Islet of Langerhans (tissue), 1 donor: ENCODE measurements at regions not wholly inside any gene's neighbourhood (a gene's known extent, or its start where the extent isn't known, plus 50 kb on each side); places are given as distances from the start of the nearest gene placed in this dataset.
"Not testable (repeated sequence)": the region's sequence is repeated elsewhere in the genome, so short reads cannot be mapped to it uniquely, and the experiment has no call there.

Experiments
- FAIRE-seq: peaks from one replicate; lab custom pipeline; 2011; peaks lifted over from hg19 to GRCh38; lab: Jason Lieb, UNC

DNA sequence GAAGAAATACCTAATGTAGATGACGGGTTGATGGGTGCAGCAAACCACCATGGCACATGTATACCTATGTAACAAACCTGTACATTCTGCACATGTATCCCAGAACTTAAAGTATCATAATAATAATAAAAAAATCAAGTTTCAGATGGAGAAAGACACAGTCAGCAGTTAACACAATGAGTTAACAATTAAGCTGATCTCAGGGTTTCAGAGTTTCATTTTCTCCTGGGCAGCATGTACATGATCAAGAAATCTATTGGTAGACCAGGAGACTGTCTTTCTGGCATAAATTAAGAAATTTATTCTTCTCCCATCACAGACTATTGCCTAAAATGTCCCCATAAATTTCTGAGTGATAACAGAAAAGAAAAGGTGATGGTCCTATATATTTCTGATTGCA, 155.3 kb downstream of the RAD51AP2 start:
- FAIRE-seq: no peak

- FAIRE-seq: peak; percentile 70
Measured at GRCh38 chr2:17355608-17356329, 162.5 kb downstream of the RAD51AP2 start.

GRCh38 chr2:17353263-17353662, 165.0 kb downstream of the RAD51AP2 start:
- peak; percentile 84 for FAIRE-seq

DNA sequence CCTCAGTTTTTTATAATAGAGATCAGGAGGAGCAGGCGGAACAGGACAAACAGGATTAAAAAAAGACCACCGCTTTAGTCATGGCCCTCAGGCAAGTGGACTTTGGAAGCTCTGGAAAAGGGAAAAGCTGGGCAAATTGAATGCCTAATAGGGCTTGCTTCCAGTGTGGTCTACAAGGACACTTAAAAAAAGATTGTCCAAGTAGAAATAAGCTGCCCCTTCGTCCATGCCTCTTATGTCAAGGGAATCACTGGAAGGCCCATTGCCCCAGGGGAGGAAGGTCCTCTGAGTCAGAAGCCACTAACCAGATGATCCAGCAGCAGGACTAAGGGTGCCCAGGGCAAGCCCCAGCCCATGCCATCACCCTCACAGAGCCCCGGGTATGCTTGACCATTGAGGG, 175.5 kb downstream of the RAD51AP2 start:
- FAIRE-seq: not testable (repeated sequence)

- FAIRE-seq: no peak
Measured at GRCh38 chr2:17337507-17337906, 180.7 kb downstream of the RAD51AP2 start.

- no peak for FAIRE-seq
Measured at GRCh38 chr2:17336458-17336857, 181.8 kb downstream of the RAD51AP2 start.

DNA sequence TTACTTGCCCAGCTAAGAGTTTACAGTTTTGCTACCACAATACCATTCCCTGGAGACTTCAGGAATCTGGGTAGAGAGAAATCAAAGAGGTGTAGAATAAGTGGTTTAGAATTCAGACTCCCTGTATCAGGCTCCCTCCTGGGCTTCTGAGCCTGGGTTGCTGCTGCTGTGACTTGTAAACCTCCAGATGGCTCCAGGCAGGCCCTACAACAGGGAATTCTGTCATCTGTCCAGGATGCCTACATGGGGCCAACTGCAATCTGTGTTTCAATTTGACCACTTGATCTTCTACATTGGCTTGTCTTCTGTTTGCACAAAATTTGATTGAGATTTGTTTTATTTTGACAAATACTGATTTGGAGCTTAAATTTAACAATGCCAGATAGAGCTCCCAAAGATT, 183.9 kb downstream of the RAD51AP2 start:
- no peak for FAIRE-seq

DNA sequence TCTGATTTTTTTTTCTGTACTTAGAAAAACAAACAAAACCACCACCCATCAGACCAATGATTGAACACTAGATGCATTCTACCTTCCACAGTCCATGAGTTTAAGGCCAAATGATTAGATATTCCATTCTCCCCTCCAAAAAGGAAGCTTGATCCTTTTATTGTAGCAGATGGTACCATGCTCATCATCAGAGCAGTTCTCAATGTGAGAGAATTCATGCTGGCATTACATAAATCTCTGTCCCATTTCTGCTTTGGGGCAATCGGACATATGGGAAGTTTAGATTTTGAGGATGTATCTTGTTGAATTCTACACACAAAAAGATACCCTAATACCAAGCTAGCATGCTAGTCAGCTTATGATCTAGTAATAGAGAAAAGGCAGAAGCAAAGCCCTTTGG, 186.6 kb downstream of the RAD51AP2 start:
- no peak for FAIRE-seq

DNA sequence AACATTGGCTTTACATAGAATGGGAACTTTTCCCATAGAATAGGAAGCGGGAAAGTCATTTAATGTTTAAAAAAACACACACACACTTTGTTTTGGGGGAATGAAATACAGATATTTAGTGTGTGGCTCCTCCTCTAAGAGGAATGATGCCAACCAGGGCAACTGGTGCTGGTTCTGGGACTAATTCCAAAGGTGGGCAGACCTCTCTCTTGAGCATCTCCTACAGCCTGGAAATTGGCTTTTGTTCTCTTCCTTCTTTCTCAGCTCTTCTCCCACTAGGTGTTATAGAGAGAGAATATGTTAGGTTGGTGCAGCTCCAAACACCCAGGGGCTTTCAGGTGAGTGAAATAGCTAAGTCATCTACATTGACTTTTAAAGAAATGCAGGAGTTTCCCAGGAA, 190.1 kb downstream of the RAD51AP2 start:
- FAIRE-seq: no peak

DNA sequence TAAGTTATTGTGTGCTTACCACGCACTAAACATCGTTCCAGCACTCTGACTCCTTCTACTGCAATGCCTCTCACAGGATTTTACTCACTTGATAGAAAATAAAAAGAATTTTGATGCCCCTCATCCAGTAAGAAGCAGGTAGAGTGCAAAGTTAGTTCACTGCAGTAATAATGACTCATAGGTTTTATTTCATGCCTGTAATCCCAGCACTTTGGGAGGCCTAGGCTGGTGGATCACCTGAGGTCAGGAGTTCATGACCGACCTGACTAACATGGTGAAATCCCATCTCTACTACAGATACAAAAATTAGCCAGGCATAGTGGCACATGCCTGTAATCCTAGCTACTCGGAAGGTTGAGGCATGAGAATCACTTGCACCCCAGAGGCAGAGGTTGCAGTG, 190.6 kb downstream of the RAD51AP2 start:
- FAIRE-seq: no peak

- FAIRE-seq: no peak
Measured at GRCh38 chr2:17326717-17327116, 191.5 kb downstream of the RAD51AP2 start.

DNA sequence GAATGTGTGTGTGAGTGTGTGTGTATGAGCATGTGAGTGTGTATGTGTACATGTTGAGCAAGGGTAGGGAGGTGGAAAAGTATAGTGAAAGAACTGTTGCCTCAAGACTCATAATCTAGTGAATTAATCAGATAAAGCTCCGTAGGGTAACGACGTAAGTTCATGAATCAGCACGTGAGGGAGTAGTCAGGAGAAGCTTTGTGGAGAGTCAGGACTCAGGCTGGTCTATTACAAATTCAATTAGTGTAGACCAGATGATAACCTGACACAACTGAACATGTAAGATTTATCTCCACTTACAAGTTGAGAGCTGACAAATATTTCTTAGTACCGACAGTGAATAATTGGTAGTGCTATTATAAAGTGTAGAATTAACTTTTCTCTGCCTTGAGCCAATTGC, 194.5 kb downstream of the RAD51AP2 start:
- FAIRE-seq: no peak

GRCh38 chr2:17322461-17322860, 195.8 kb downstream of the RAD51AP2 start:
- FAIRE-seq: no peak

DNA sequence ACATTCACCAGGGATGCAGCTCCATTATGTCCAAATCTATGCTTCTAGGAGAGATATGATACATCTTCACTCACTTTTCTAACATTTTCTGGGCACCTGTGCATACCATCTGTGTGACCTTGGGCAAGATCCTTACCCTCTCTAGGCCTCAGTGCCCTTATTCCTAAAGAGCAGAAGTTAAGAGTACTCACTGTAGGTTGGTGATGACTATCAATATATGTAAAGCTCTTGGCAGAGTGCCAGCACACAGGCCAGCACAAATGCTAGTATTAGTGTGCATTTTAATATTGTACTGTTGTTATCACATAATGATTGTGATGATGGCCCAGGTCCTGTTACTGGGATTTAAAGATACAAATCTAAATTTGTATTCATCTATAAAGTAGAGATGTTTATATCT, 199.2 kb downstream of the RAD51AP2 start:
- no peak for FAIRE-seq

DNA sequence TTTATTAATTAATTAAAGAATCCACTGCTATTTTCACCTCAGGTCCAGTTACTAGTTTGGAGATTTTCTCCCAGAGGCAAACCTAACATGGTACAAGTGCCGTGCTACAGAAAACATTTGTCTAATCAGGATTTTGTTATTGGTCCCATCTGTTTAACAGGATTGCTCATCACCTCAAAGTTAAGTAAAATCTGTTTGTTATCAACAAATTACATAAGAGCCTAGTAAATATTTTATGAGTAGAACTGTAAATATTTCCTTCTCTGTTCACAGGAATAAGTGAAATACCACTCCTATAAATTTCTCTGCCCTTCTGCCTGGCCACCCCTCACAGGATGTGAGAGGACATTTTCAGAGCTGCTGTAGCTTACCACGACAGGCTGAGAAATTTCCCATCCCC, 200.2 kb downstream of the RAD51AP2 start:
- FAIRE-seq: no peak

DNA sequence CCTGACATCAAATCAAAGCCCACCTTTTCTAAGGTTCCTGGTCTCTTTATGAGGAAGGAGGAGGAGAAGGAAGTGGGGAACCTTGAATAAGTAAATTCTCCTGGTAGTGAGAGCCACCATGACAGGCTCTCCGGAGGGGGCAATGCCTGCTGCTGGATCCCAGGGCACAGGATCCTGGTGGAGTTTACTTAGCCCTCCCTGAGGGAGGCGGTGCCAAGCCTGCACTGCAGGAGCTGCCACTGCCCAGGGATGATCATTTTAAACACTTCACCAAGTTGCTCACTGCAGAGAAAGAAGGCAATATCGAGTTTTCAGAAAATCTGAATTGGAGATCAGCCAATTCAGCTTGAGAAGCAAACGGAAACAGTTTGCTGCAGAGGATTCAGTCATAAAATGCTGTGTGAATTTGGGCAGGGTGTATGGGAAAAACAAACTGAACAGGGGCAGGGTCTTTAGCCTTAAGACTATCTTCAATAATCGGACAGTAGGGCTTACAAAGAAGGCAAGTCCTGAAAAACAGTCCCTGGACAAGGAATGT, 200.7 kb downstream of the RAD51AP2 start:
- FAIRE-seq: no peak

- FAIRE-seq: no peak
Measured at GRCh38 chr2:17313261-17313660, 205.0 kb downstream of the RAD51AP2 start.

- FAIRE-seq: no peak
Measured at GRCh38 chr2:17311771-17312511, 206.3 kb downstream of the RAD51AP2 start.

DNA sequence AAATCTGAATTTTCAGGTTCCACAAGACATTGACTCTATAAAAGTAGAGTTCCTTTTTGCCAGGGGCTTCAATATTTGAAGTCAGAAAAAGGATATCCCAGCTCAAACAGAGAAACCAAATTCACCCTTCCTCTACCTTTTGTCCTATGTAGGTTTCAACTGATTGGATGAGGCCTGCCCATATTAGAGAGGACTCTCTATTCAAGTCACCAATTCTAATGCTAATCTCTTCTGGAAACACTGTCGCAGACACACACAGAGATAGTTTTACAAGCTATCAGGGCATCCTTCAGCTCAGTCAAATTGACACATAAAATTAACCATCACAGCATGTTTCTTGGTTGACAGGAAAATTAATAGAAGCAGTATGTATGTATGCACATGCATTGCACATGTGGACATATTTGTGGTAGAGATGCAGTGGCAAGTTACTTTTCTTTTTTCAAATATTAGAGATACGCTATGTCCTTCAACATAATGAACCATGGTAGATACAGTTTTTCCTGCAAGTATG, 207.1 kb downstream of the RAD51AP2 start:
- FAIRE-seq: no peak

DNA sequence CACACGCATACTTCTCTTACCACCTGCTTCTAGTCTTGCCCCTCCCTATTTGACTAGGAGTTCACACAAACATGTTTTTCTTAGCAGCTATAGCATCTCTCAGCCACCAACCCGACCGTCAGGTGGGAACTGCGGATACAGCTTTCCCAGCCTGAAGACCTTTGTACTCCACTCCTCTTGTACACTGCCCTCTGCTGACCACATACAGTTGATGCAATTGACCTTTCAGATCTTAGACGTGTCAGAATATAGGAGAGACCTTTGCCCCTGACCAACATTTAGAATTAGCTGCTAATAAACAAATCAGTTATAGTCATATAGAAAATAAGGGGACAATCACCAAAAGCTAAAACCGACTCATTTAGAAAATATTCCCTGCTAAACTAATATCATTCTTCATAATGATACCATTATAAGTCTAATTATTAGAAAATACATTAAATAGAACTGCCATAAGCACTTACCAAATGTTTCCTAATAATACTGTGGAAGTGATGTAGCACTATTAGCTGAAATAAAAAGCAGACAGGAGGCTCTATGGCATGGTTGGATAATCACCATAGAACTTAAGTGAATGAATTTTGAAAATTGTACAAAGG, 208.4 kb downstream of the RAD51AP2 start:
- FAIRE-seq: peak; percentile 99

- no peak for FAIRE-seq
Measured at GRCh38 chr2:17309181-17309580, 209.1 kb downstream of the RAD51AP2 start.

DNA sequence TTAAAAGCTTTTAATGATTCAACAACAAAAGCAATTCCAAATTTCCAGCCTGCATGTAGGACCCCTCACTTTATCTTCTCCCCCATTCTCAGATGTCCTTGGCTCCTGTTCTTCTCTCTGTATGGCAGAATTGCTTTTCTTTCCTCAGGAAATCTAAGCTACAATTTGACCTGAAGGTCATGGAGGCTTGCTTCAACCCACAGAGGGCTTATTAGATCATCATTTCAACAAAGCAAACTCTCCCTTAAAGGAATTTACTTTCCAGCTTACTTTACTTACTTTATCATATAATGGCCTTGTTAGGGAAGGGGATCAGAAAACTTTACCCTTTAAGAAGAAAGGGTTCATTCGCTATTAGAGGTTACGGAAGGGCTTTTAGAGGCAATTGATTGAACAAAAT, 211.5 kb downstream of the RAD51AP2 start:
- no peak for FAIRE-seq

DNA sequence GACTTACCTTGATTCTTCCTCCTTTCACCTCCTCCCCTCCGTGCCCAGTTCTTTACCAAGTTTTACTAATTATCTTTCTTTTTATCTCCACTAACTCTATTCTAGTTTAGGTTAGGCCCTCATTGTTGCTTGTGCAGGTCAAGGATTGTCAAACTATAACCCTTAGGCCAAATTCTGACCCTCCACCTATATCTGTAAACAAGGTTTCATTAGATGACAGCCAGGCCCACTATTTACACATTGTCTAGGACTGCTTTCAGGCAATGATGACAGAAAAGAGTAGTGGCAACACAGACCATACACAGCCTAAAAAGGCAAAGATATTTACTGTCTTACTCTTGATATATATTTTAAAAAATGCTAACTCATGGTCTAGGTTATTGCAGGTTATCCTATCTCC, 212.0 kb downstream of the RAD51AP2 start:
- no peak for FAIRE-seq
